C4-2B (cell line): ENCODE measurements at regions not wholly inside any gene's neighbourhood (a gene's known extent, or its start where the extent isn't known, plus 50 kb on each side); places are given as distances from the start of the nearest gene placed in this dataset.

Experiments
- ZFX ChIP-seq: fragments of 450-650 bp; IDR thresholded peaks from 2 replicates; pipeline ENCODE4 v1.6.1; 2017
- TF ChIP-seq, protein P1 (sequence below): fragments of 450-650 bp; conservative IDR thresholded peaks from 2 replicates; pipeline ENCODE4 v1.5.1; 2017; ENCODE audit warnings: mild to moderate bottlenecking

DNA sequence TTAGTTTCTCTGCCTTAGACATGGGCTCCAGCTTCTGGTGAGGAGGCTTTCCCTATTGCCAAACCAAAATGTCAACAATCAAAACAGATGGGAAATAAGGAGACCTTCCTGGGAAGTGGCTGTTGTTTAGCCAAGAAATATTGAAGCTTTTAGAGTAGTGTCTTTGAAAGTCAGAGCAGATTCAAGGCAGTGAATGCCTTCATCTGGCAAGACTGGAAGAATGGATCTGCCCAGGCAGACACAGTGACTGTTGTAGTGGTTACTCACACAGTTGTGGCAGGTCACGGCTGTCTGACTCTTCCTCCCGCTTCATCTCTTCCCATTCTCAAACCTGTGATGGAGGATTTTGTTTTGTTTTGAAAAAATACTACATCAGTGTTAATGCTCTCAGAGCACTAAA is 154.1 kb upstream of the ADO start:
- TF ChIP-seq, protein P1, sequence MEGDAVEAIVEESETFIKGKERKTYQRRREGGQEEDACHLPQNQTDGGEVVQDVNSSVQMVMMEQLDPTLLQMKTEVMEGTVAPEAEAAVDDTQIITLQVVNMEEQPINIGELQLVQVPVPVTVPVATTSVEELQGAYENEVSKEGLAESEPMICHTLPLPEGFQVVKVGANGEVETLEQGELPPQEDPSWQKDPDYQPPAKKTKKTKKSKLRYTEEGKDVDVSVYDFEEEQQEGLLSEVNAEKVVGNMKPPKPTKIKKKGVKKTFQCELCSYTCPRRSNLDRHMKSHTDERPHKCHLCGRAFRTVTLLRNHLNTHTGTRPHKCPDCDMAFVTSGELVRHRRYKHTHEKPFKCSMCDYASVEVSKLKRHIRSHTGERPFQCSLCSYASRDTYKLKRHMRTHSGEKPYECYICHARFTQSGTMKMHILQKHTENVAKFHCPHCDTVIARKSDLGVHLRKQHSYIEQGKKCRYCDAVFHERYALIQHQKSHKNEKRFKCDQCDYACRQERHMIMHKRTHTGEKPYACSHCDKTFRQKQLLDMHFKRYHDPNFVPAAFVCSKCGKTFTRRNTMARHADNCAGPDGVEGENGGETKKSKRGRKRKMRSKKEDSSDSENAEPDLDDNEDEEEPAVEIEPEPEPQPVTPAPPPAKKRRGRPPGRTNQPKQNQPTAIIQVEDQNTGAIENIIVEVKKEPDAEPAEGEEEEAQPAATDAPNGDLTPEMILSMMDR: no peak
- no peak for TF ChIP-seq ZFX
